Keratinocyte (primary cell): ENCODE measurements at regions not wholly inside any gene's neighbourhood (a gene's known extent, or its start where the extent isn't known, plus 50 kb on each side); places are given as distances from the start of the nearest gene placed in this dataset.

ENCODE experiments used
- DNase-seq: peaks from one replicate; pipeline ENCODE4 v3.0.0-alpha.2; 2011; ENCODE audit warnings: low read depth, missing footprints, low spot score
- FAIRE-seq: peaks from 2 replicates; lab custom pipeline; 2011; peaks lifted over from hg19 to GRCh38; lab: Jason Lieb, UNC
- H2AFZ ChIP-seq: 2 replicates; pipeline ENCODE4 v1.6.0; 2012; ENCODE audit warnings: low read length, control low read depth, inconsistent platforms; ENCODE audit not compliant: control insufficient read depth
- H3K27ac ChIP-seq: 2 replicates; pipeline ENCODE4 v1.5.1; 2011; ENCODE audit warnings: low read length; ENCODE audit not compliant: control insufficient read depth, insufficient read depth
- H3K27me3 ChIP-seq: 3 replicates; pipeline ENCODE4 v1.6.0; 2011; ENCODE audit warnings: low read length; ENCODE audit not compliant: control insufficient read depth, insufficient read depth; ENCODE audit errors: extremely low read depth
- H3K36me3 ChIP-seq, 2 experiments: 2 replicates in 1 of 2; 3 replicates in 1 of 2; pipeline ENCODE4 v1.5.1; 2011; ENCODE audit warnings: low read length in 2 of 2, mild to moderate bottlenecking in 1 of 2; ENCODE audit not compliant: control insufficient read depth in 2 of 2, insufficient read depth in 2 of 2; ENCODE audit errors: extremely low read depth in 1 of 2
- H3K4me1 ChIP-seq: 3 replicates; pipeline ENCODE4 v1.5.1; 2011; ENCODE audit warnings: low read length; ENCODE audit not compliant: control insufficient read depth, insufficient read depth; ENCODE audit errors: extremely low read depth
- H3K4me2 ChIP-seq: 3 replicates; pipeline ENCODE4 v1.6.0; 2011; ENCODE audit warnings: low read depth, low read length; ENCODE audit not compliant: control insufficient read depth, insufficient read depth; ENCODE audit errors: extremely low read depth
- H3K4me3 ChIP-seq, 3 experiments: fragments of 200-600 bp in 1 of 3; sonication (generic) in 1 of 3; 2 replicates in 2 of 3; 3 replicates in 1 of 3; pipeline ENCODE4 v1.5.1; 2011 to 2016; ENCODE audit warnings: low read length in 3 of 3, mild to moderate bottlenecking in 3 of 3, control low read depth in 2 of 3, inconsistent platforms in 1 of 3, low read depth in 1 of 3, mixed read lengths in 1 of 3, mixed run types in 1 of 3, moderate library complexity in 1 of 3; ENCODE audit not compliant: control insufficient read depth in 2 of 3, insufficient read depth in 2 of 3; ENCODE audit errors: extremely low read depth in 1 of 3
- H3K79me2 ChIP-seq: 2 replicates; pipeline ENCODE4 v1.6.0; 2012; ENCODE audit warnings: low read length; ENCODE audit not compliant: control insufficient read depth, insufficient read depth
- H3K9ac ChIP-seq: 3 replicates; pipeline ENCODE4 v1.6.0; 2011; ENCODE audit warnings: low read length; ENCODE audit not compliant: control insufficient read depth, insufficient read depth; ENCODE audit errors: extremely low read depth
- H3K9me1 ChIP-seq: 3 replicates; pipeline ENCODE4 v1.6.0; 2011; ENCODE audit warnings: low read length; ENCODE audit not compliant: control insufficient read depth, insufficient read depth; ENCODE audit errors: extremely low read depth
- H3K9me3 ChIP-seq: 2 replicates; pipeline ENCODE4 v1.5.1; 2012; ENCODE audit warnings: low read depth, low read length; ENCODE audit not compliant: control insufficient read depth
- H4K20me1 ChIP-seq: 3 replicates; pipeline ENCODE4 v1.6.0; 2011; ENCODE audit warnings: low read length; ENCODE audit not compliant: control insufficient read depth, insufficient read depth; ENCODE audit errors: extremely low read depth
- CTCF ChIP-seq, 3 experiments: IDR thresholded peaks in 1 of 3; conservative IDR thresholded peaks in 1 of 3; optimal IDR thresholded peaks in 1 of 3; 2 replicates in 2 of 3; 3 replicates in 1 of 3; pipeline versions ENCODE3 to v1.5.1; 2011; ENCODE audit warnings: low read length in 3 of 3, mild to moderate bottlenecking in 3 of 3, moderate library complexity in 2 of 3, control low read depth in 1 of 3, inconsistent platforms in 1 of 3; ENCODE audit not compliant: insufficient read depth in 2 of 3; ENCODE audit errors: extremely low read depth in 1 of 3
- EZH2 ChIP-seq: IDR thresholded peaks from one replicate; pipeline ENCODE4 v1.6.1; 2012; ENCODE audit warnings: inconsistent platforms, mild to moderate bottlenecking, low read length, moderate library complexity
- dilution Hi-C: fragments of 300-500 bp; cut with MboI; formaldehyde crosslinking; loops from one replicate; pipeline ENCODE4 v1.7.0; 2020; ENCODE audit warnings: low sequenced_read_pairs; ENCODE audit not compliant: extremely low pct_ligation_motif_present

GRCh38 chr2:8327371-8328100, 354.3 kb upstream of the ID2 start:
- Histone ChIP-seq H3K9me3 (no peaks in the 10 kb centered on the region), H3K4me3 (no peak overlapping the region), H3K4me1 (no peaks in the 10 kb centered on the region), H3K4me2 (no peak overlapping the region), H3K9me1 (no peaks in the 10 kb centered on the region), H2AFZ (no peak overlapping the region), H3K27ac (no peak overlapping the region), H3K79me2 (no peaks in the 10 kb centered on the region), H3K36me3 (no peaks in the 10 kb centered on the region), H3K9ac (no peak overlapping the region), H3K27me3 (no peaks in the 10 kb centered on the region), H4K20me1 (no peaks in the 10 kb centered on the region)
- no peak for FAIRE-seq
- dilution Hi-C loops: no loop called here
- no peak for DNase-seq
- TF ChIP-seq EZH2 (no peak), CTCF (optimal IDR thresholded peaks at IDR 0.05 in 1 of 3, IDR thresholded peaks at IDR 0.05 in 1 of 3, conservative IDR thresholded peaks at IDR 0.05 in 1 of 3; ENCODE audit: extremely low read depth in 1 of 3, insufficient read depth in 2 of 3, low read length in 3 of 3) (no peak)

GRCh38 chr2:8328217-8328616, 353.6 kb upstream of the ID2 start:
- no peaks in the 10 kb centered on the region for H3K36me3 ChIP-seq
- H3K4me3 ChIP-seq: no peak overlapping the region
- H3K27me3 ChIP-seq: no peaks in the 10 kb centered on the region
- H3K9me3 ChIP-seq: no peaks in the 10 kb centered on the region
- dilution Hi-C loops: no loop called here
- no peak overlapping the region for H2AFZ ChIP-seq
- no peaks in the 10 kb centered on the region for H3K4me1 ChIP-seq
- DNase-seq (no peak), FAIRE-seq (no peak)
- no peaks in the 10 kb centered on the region for H3K79me2 ChIP-seq
- no peaks in the 10 kb centered on the region for H4K20me1 ChIP-seq
- no peaks in the 10 kb centered on the region for H3K9me1 ChIP-seq
- H3K27ac ChIP-seq: no peak overlapping the region
- TF ChIP-seq EZH2: no peak
- no peak for TF ChIP-seq CTCF (optimal IDR thresholded peaks at IDR 0.05 in 1 of 3, IDR thresholded peaks at IDR 0.05 in 1 of 3, conservative IDR thresholded peaks at IDR 0.05 in 1 of 3; ENCODE audit: extremely low read depth in 1 of 3, insufficient read depth in 2 of 3, low read length in 3 of 3)
- no peak overlapping the region for H3K4me2 ChIP-seq
- no peak overlapping the region for H3K9ac ChIP-seq
